PC-3 (cell line): ENCODE measurements at regions not wholly inside any gene's neighbourhood (a gene's known extent, or its start where the extent isn't known, plus 50 kb on each side); places are given as distances from the start of the nearest gene placed in this dataset.

Source experiments
- EZH2phosphoT487 ChIP-seq: fragments of 300-600 bp; sonication (generic); IDR thresholded peaks from 2 replicates; pipeline ENCODE4 v1.6.1; 2018; ENCODE audit warnings: mild to moderate bottlenecking, antibody characterized with exemption, low read length, borderline replicate concordance
- TF ChIP-seq, protein P1 (sequence below): fragments of 300-600 bp; sonication (generic); conservative IDR thresholded peaks from 2 replicates; pipeline ENCODE4 v1.5.1; 2017; ENCODE audit warnings: antibody characterized with exemption, low read depth, mild to moderate bottlenecking, low read length

DNA sequence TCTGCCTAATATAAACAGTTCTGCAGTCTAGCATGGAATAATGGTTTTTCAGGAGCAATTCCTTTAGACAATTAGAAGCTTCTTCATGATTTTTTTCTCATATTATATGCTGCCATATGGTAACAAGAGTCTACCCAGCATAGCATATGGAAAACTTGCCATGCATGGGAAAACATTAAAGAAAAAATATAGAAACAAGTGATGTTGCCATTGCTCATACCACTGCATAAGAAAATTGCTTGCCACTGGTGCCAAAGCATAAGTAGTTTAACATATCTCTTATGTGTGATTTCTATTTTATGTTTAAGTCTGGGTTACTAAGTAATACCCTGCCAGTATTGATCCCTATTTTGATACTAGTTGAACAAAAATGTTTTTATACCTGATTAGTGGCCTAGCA lies 171.2 kb downstream of the CCDC59 start:
- TF ChIP-seq, protein P1, sequence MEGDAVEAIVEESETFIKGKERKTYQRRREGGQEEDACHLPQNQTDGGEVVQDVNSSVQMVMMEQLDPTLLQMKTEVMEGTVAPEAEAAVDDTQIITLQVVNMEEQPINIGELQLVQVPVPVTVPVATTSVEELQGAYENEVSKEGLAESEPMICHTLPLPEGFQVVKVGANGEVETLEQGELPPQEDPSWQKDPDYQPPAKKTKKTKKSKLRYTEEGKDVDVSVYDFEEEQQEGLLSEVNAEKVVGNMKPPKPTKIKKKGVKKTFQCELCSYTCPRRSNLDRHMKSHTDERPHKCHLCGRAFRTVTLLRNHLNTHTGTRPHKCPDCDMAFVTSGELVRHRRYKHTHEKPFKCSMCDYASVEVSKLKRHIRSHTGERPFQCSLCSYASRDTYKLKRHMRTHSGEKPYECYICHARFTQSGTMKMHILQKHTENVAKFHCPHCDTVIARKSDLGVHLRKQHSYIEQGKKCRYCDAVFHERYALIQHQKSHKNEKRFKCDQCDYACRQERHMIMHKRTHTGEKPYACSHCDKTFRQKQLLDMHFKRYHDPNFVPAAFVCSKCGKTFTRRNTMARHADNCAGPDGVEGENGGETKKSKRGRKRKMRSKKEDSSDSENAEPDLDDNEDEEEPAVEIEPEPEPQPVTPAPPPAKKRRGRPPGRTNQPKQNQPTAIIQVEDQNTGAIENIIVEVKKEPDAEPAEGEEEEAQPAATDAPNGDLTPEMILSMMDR: no peak
- TF ChIP-seq EZH2phosphoT487: no peak
